IPS-NIHi7 (cell line): ENCODE measurements at regions not wholly inside any gene's neighbourhood (a gene's known extent, or its start where the extent isn't known, plus 50 kb on each side); places are given as distances from the start of the nearest gene placed in this dataset.

Experiments used
- DNase-seq: peaks from one replicate; pipeline ENCODE4 v3.0.0; 2012; ENCODE audit warnings: mixed read lengths; ENCODE audit errors: extremely low spot score

- no peak for DNase-seq
Measured at GRCh38 chr2:46850742-46851141, 64.9 kb downstream of the MCFD2 start.

GRCh38 chr2:46849721-46850556, 65.7 kb downstream of the MCFD2 start:
- DNase-seq: no peak

- DNase-seq: no peak
Measured at GRCh38 chr2:46849046-46849715, 66.4 kb downstream of the MCFD2 start.

GRCh38 chr2:46848447-46848846, 67.2 kb downstream of the MCFD2 start:
- DNase-seq: no peak

- DNase-seq: no peak
Measured at GRCh38 chr2:46847726-46848412, 67.7 kb downstream of the MCFD2 start.

GRCh38 chr2:46847185-46847710, 68.4 kb downstream of the MCFD2 start:
- no peak for DNase-seq

GRCh38 chr2:46846536-46846935, 69.1 kb downstream of the MCFD2 start:
- no peak for DNase-seq

GRCh38 chr2:46845542-46846486, 69.8 kb downstream of the MCFD2 start:
- DNase-seq: no peak

GRCh38 chr2:46844443-46844842, 71.2 kb downstream of the MCFD2 start:
- DNase-seq: no peak

- no peak for DNase-seq
Measured at GRCh38 chr2:46844034-46844433, 71.6 kb downstream of the MCFD2 start.

- no peak for DNase-seq
Measured at GRCh38 chr2:46843316-46843715, 72.3 kb downstream of the MCFD2 start.

- no peak for DNase-seq
Measured at GRCh38 chr2:46842876-46843275, 72.7 kb downstream of the MCFD2 start.

- no peak for DNase-seq
Measured at GRCh38 chr2:46841621-46842020, 74.0 kb downstream of the MCFD2 start.

- DNase-seq: no peak
Measured at GRCh38 chr2:46839045-46839444, 76.6 kb downstream of the MCFD2 start.

GRCh38 chr2:46837704-46838103, 77.9 kb downstream of the MCFD2 start:
- DNase-seq: no peak

GRCh38 chr2:46837112-46837454, 78.5 kb downstream of the MCFD2 start:
- no peak for DNase-seq

GRCh38 chr2:46836295-46837111, 79.1 kb downstream of the MCFD2 start:
- DNase-seq: no peak

GRCh38 chr2:46835520-46835919, 80.1 kb downstream of the MCFD2 start:
- DNase-seq: no peak

- no peak for DNase-seq
Measured at GRCh38 chr2:46832543-46832942, 83.1 kb downstream of the MCFD2 start.

- no peak for DNase-seq
Measured at GRCh38 chr2:46831869-46832265, 83.7 kb downstream of the MCFD2 start.
